H1 (cell line): ENCODE measurements at regions not wholly inside any gene's neighbourhood (a gene's known extent, or its start where the extent isn't known, plus 50 kb on each side); places are given as distances from the start of the nearest gene placed in this dataset.

Source experiments
- CEBPB ChIP-seq: IDR thresholded peaks from 2 replicates; pipeline ENCODE4 v1.6.1; 2012; ENCODE audit warnings: low read depth, low read length
- EZH2 ChIP-seq: fragments of 200-600 bp; sonication (generic); IDR thresholded peaks from 2 replicates; pipeline ENCODE4 v1.7.1; 2012; ENCODE audit warnings: low read depth, mild to moderate bottlenecking, moderate library complexity, low read length, inconsistent platforms; ENCODE audit not compliant: severe bottlenecking
- GTF2F1 ChIP-seq: IDR thresholded peaks from 2 replicates; pipeline ENCODE4 v1.6.1; 2012; ENCODE audit warnings: low read depth, low read length, improper control_type of control experiment, borderline replicate concordance
- MAFK ChIP-seq: IDR thresholded peaks from 2 replicates; pipeline ENCODE4 v1.6.1; 2012; ENCODE audit warnings: low read depth, mild to moderate bottlenecking, improper control_type of control experiment, low read length
- POLR2A ChIP-seq, 2 experiments: IDR thresholded peaks; 1 replicate in 1 of 2; 2 replicates in 1 of 2; pipeline ENCODE4 v1.6.1; 2011; ENCODE audit warnings: low read depth in 2 of 2, low read length in 2 of 2, mild to moderate bottlenecking in 2 of 2; ENCODE audit errors: control extremely low read depth in 1 of 2
- SIN3A ChIP-seq, 2 experiments: IDR thresholded peaks in 1 of 2; conservative IDR thresholded peaks in 1 of 2; 2 replicates each; pipeline ENCODE4 v1.6.1; 2011 to 2012; ENCODE audit warnings: low read length in 2 of 2, improper control_type of control experiment in 1 of 2, low read depth in 1 of 2, mild to moderate bottlenecking in 1 of 2
- SIRT6 ChIP-seq: IDR thresholded peaks from one replicate; pipeline ENCODE4 v1.7.1; 2012; ENCODE audit warnings: low read length, inconsistent platforms
- SUZ12 ChIP-seq: fragments of 200-600 bp; sonication (generic); IDR thresholded peaks from 2 replicates; pipeline ENCODE4 v1.6.1; 2012; ENCODE audit warnings: mild to moderate bottlenecking, inconsistent platforms, low read length, moderate library complexity, mixed read lengths
- TAF1 ChIP-seq: IDR thresholded peaks from 2 replicates; pipeline ENCODE4 v1.6.1; 2011; ENCODE audit warnings: mild to moderate bottlenecking, low read depth, low read length
- TCF12 ChIP-seq: IDR thresholded peaks from 2 replicates; pipeline ENCODE4 v1.6.1; 2011; ENCODE audit warnings: low read depth, mild to moderate bottlenecking, low read length
- TF ChIP-seq, protein P1 (sequence below): IDR thresholded peaks from 2 replicates; pipeline ENCODE4 v1.6.1; 2011; ENCODE audit warnings: low read length, improper control_type of control experiment
- TF ChIP-seq, protein P2 (sequence below), 3 experiments: IDR thresholded peaks; 1 replicate in 2 of 3; 2 replicates in 1 of 3; pipeline versions ENCODE4 v1.5.1 to v1.6.1; 2011; ENCODE audit warnings: low read length in 3 of 3, mild to moderate bottlenecking in 3 of 3, inconsistent platforms in 2 of 3, low read depth in 1 of 3, moderate library complexity in 1 of 3; ENCODE audit not compliant: insufficient read depth in 1 of 3; ENCODE audit errors: control extremely low read depth in 1 of 3

DNA sequence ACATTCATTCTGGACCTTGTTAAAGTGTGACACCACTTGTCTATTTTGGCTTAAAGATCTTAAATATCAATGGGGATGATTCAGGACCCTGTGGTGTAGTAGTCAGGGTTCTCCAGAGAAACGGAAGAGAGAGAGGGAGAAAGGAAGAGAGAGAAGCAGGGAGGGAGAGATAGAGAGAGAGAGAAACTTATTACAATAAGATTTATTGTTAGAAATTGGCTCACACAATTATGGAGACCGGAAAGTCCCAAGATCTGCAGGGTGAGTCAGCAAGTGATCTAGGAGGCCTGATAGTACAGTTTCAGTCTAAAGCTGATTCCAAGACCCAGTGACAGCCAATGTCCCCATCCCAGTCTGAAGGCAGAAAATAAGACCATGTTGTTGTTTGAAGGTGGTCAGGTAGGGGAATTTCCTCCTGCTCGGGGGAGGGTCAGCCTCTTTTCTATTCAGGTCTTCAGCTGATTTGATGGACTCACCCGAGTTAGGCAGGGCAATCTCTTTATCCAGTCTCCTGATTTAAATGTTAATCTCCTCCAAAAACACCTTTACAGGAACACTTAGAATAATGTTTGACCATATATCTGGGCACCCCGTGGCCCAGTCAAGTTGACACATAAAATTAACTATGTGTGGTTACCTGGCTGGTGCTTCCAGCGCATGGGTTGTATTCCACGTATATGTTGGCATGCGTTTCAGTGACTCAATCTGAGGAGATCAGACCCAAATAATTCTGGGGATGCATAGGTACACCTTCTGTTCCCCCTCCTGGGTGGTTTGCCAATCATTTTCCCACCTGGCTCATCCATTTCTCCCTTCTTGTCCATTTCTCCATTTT is 1350.5 kb downstream of the TBC1D22A start:
- no peak for TF ChIP-seq TAF1
- TF ChIP-seq SUZ12: no peak
- TF ChIP-seq, protein P1, sequence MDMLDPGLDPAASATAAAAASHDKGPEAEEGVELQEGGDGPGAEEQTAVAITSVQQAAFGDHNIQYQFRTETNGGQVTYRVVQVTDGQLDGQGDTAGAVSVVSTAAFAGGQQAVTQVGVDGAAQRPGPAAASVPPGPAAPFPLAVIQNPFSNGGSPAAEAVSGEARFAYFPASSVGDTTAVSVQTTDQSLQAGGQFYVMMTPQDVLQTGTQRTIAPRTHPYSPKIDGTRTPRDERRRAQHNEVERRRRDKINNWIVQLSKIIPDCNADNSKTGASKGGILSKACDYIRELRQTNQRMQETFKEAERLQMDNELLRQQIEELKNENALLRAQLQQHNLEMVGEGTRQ: no peak
- TF ChIP-seq POLR2A (IDR thresholded peaks at IDR 0.05; ENCODE audit: control extremely low read depth in 1 of 2, low read depth in 2 of 2, low read length in 2 of 2): no peak
- TF ChIP-seq, protein P2, sequence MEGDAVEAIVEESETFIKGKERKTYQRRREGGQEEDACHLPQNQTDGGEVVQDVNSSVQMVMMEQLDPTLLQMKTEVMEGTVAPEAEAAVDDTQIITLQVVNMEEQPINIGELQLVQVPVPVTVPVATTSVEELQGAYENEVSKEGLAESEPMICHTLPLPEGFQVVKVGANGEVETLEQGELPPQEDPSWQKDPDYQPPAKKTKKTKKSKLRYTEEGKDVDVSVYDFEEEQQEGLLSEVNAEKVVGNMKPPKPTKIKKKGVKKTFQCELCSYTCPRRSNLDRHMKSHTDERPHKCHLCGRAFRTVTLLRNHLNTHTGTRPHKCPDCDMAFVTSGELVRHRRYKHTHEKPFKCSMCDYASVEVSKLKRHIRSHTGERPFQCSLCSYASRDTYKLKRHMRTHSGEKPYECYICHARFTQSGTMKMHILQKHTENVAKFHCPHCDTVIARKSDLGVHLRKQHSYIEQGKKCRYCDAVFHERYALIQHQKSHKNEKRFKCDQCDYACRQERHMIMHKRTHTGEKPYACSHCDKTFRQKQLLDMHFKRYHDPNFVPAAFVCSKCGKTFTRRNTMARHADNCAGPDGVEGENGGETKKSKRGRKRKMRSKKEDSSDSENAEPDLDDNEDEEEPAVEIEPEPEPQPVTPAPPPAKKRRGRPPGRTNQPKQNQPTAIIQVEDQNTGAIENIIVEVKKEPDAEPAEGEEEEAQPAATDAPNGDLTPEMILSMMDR (IDR thresholded peaks at IDR 0.05; ENCODE audit: control extremely low read depth in 1 of 3, insufficient read depth in 1 of 3, low read depth in 1 of 3, low read length in 3 of 3): no peak
- TF ChIP-seq SIRT6: no peak
- no peak for TF ChIP-seq TCF12
- TF ChIP-seq EZH2: no peak
- no peak for TF ChIP-seq SIN3A (conservative IDR thresholded peaks at IDR 0.05 in 1 of 2, IDR thresholded peaks at IDR 0.05 in 1 of 2; ENCODE audit: low read depth in 1 of 2, low read length in 2 of 2)
- no peak for TF ChIP-seq CEBPB
- TF ChIP-seq MAFK: no peak
- TF ChIP-seq GTF2F1: no peak
